Astrocyte (in vitro differentiated cells and primary cell): ENCODE measurements at regions not wholly inside any gene's neighbourhood (a gene's known extent, or its start where the extent isn't known, plus 50 kb on each side); places are given as distances from the start of the nearest gene placed in this dataset.

Source experiments
- DNase-seq: peaks from one replicate; pipeline ENCODE4 v3.0.0-alpha.2; 2010; ENCODE audit warnings: low read depth
- FAIRE-seq: peaks from 2 replicates; lab custom pipeline; 2011; peaks lifted over from hg19 to GRCh38; lab: Jason Lieb, UNC
- H2AFZ ChIP-seq: 2 replicates; pipeline ENCODE4 v1.6.0; 2012; ENCODE audit warnings: low read depth, low read length, inconsistent platforms
- H3K27ac ChIP-seq: 2 replicates; pipeline ENCODE4 v1.5.1; 2011; ENCODE audit warnings: low read depth, low read length, inconsistent platforms
- H3K27me3 ChIP-seq: 2 replicates; pipeline ENCODE4 v1.6.0; 2011; ENCODE audit warnings: low read length, inconsistent platforms; ENCODE audit not compliant: insufficient read depth
- H3K36me3 ChIP-seq: 2 replicates; pipeline ENCODE4 v1.5.1; 2011; ENCODE audit warnings: low read length, inconsistent platforms; ENCODE audit not compliant: insufficient read depth
- H3K4me1 ChIP-seq: 2 replicates; pipeline ENCODE4 v1.5.1; 2011; ENCODE audit warnings: low read length, inconsistent platforms; ENCODE audit not compliant: insufficient read depth
- H3K4me2 ChIP-seq: 2 replicates; pipeline ENCODE4 v1.6.0; 2012; ENCODE audit warnings: low read length, inconsistent platforms
- H3K4me3 ChIP-seq: 2 replicates; pipeline ENCODE4 v1.5.1; 2011; ENCODE audit warnings: low read depth, mild to moderate bottlenecking, low read length, inconsistent platforms; ENCODE audit not compliant: insufficient read depth
- H3K79me2 ChIP-seq: 2 replicates; pipeline ENCODE4 v1.6.0; 2012; ENCODE audit warnings: mild to moderate bottlenecking, low read length, inconsistent platforms; ENCODE audit not compliant: insufficient read depth
- H3K9ac ChIP-seq: 2 replicates; pipeline ENCODE4 v1.6.0; 2012; ENCODE audit warnings: mild to moderate bottlenecking, low read length, inconsistent platforms
- H3K9me3 ChIP-seq: 2 replicates; pipeline ENCODE4 v1.5.1; 2012; ENCODE audit warnings: low read depth, mild to moderate bottlenecking, low read length, inconsistent platforms; ENCODE audit not compliant: insufficient read depth
- H4K20me1 ChIP-seq: 2 replicates; pipeline ENCODE4 v1.6.0; 2012; ENCODE audit warnings: low read length, inconsistent platforms; ENCODE audit not compliant: insufficient read depth
- H3K27ac Mint-ChIP-seq: one replicate; pipeline ENCODE4 v1.8.0; 2021; ENCODE audit warnings: mild to moderate bottlenecking, mixed read lengths; ENCODE audit not compliant: unreplicated experiment
- H3K27me3 Mint-ChIP-seq: one replicate; pipeline ENCODE4 v1.8.0; 2021; ENCODE audit warnings: low read depth, mixed read lengths; ENCODE audit not compliant: unreplicated experiment
- H3K36me3 Mint-ChIP-seq: one replicate; pipeline ENCODE4 v1.8.0; 2021; ENCODE audit warnings: low read depth, mixed read lengths; ENCODE audit not compliant: unreplicated experiment
- H3K4me1 Mint-ChIP-seq: one replicate; pipeline ENCODE4 v1.8.0; 2021; ENCODE audit warnings: low read depth, mixed read lengths; ENCODE audit not compliant: unreplicated experiment
- H3K4me3 Mint-ChIP-seq: one replicate; pipeline ENCODE4 v1.8.0; 2021; ENCODE audit warnings: mild to moderate bottlenecking, moderate library complexity, mixed read lengths; ENCODE audit not compliant: unreplicated experiment
- H3K9me3 Mint-ChIP-seq: one replicate; pipeline ENCODE4 v1.8.0; 2021; ENCODE audit warnings: mild to moderate bottlenecking, mixed read lengths; ENCODE audit not compliant: unreplicated experiment
- EZH2 ChIP-seq: IDR thresholded peaks from 2 replicates; pipeline ENCODE4 v1.6.1; 2012; ENCODE audit warnings: mild to moderate bottlenecking, low read length, inconsistent platforms; ENCODE audit not compliant: insufficient read depth
- TF ChIP-seq, protein P1 (sequence below): IDR thresholded peaks from 2 replicates; pipeline ENCODE4 v1.5.1; 2011; ENCODE audit warnings: low read depth, mild to moderate bottlenecking, inconsistent platforms, low read length, moderate library complexity; ENCODE audit not compliant: insufficient read depth

DNA sequence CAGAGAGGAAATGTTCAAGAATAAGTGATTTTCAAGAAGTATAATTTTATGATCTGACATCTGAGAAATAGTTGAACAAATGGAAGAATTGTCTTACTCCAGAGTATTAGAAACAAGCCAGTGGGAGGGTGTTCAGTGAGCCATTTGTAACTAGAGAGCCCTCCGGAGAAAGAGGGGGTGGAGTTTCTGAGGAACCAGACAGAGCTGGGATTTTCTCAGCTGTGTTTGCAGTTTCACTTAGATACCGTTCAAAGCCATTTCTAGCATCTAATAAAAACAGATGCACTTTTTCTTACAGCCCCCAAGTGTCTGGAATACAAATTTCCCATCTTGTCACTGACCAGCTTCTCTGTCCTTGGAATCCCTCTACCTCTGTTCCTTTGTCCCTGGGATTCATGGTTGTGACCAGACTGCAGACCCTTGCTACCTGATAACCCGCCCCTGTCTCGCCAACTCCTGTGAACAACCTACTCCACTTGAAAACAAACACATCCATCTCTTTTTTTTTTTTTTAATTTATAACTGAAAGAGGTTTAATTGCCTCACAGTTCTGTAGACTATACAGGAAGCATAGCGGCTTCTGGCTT lies 132.8 kb upstream of the KLF3 start:
- no peaks in the 10 kb centered on the region for H3K9me3 Mint-ChIP-seq
- H3K27ac ChIP-seq = no peak overlapping the region
- H3K4me3 ChIP-seq = no peak overlapping the region
- H3K27ac Mint-ChIP-seq = no peak overlapping the region
- FAIRE-seq = no peak
- peak; percentile 3 for DNase-seq
- H3K4me1 ChIP-seq = no peaks in the 10 kb centered on the region
- H3K27me3 ChIP-seq = no peaks in the 10 kb centered on the region
- H3K9ac ChIP-seq = no peak overlapping the region
- H4K20me1 ChIP-seq = no peaks in the 10 kb centered on the region
- peaks cover 5% of the 10 kb centered on the region for H3K27me3 Mint-ChIP-seq
- no peak overlapping the region for H3K4me2 ChIP-seq
- no peaks in the 10 kb centered on the region for H3K79me2 ChIP-seq
- H2AFZ ChIP-seq = peak overlapping the region; percentile 18
- no peaks in the 10 kb centered on the region for H3K9me3 ChIP-seq
- no peaks in the 10 kb centered on the region for H3K36me3 ChIP-seq
- no peak overlapping the region for H3K4me3 Mint-ChIP-seq
- TF ChIP-seq, protein P1, sequence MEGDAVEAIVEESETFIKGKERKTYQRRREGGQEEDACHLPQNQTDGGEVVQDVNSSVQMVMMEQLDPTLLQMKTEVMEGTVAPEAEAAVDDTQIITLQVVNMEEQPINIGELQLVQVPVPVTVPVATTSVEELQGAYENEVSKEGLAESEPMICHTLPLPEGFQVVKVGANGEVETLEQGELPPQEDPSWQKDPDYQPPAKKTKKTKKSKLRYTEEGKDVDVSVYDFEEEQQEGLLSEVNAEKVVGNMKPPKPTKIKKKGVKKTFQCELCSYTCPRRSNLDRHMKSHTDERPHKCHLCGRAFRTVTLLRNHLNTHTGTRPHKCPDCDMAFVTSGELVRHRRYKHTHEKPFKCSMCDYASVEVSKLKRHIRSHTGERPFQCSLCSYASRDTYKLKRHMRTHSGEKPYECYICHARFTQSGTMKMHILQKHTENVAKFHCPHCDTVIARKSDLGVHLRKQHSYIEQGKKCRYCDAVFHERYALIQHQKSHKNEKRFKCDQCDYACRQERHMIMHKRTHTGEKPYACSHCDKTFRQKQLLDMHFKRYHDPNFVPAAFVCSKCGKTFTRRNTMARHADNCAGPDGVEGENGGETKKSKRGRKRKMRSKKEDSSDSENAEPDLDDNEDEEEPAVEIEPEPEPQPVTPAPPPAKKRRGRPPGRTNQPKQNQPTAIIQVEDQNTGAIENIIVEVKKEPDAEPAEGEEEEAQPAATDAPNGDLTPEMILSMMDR = no peak
- TF ChIP-seq EZH2 = no peak
- no peaks in the 10 kb centered on the region for H3K4me1 Mint-ChIP-seq
- H3K36me3 Mint-ChIP-seq = no peaks in the 10 kb centered on the region

- H3K36me3 Mint-ChIP-seq = no peaks in the 10 kb centered on the region
- no peaks in the 10 kb centered on the region for H3K27me3 ChIP-seq
- no peak for FAIRE-seq
- H3K4me2 ChIP-seq = no peak overlapping the region
- no peaks in the 10 kb centered on the region for H3K9me3 Mint-ChIP-seq
- peaks cover 8% of the 10 kb centered on the region for H3K27me3 Mint-ChIP-seq
- no peaks in the 10 kb centered on the region for H3K9me3 ChIP-seq
- H3K9ac ChIP-seq = no peak overlapping the region
- H3K4me1 Mint-ChIP-seq = no peaks in the 10 kb centered on the region
- H3K27ac Mint-ChIP-seq = no peak overlapping the region
- H3K4me3 ChIP-seq = no peak overlapping the region
- no peak for TF ChIP-seq EZH2
- TF ChIP-seq, protein P1 = no peak
- no peaks in the 10 kb centered on the region for H3K4me1 ChIP-seq
- no peak overlapping the region for H3K4me3 Mint-ChIP-seq
- DNase-seq = no peak
- H3K36me3 ChIP-seq = no peaks in the 10 kb centered on the region
- no peak overlapping the region for H3K27ac ChIP-seq
- H4K20me1 ChIP-seq = no peaks in the 10 kb centered on the region
- no peaks in the 10 kb centered on the region for H3K79me2 ChIP-seq
- H2AFZ ChIP-seq = no peak overlapping the region
Observed at GRCh38 chr4:38532908-38533499, 131.0 kb upstream of the KLF3 start.
